ENCODE measurements at regions not wholly inside any gene's neighbourhood (a gene's known extent, or its start where the extent isn't known, plus 50 kb on each side); places are given as distances from the start of the nearest gene placed in this dataset.

GRCh38 chr1:219514728-219515127, 98.2 kb downstream of the ZC3H11B start:
- Histone ChIP-seq H3K4me3 (ENCODE audit: insufficient read depth, low read length) (no peak overlapping the region), H3K9me3 (ENCODE audit: low read depth, low read length) (no peaks in the 10 kb centered on the region), H2AFZ (ENCODE audit: low read length) (no peak overlapping the region), H3K27ac (ENCODE audit: low read depth, low read length) (no peak overlapping the region), H3K4me1 (ENCODE audit: insufficient read depth, low read length) (peaks cover 4% of the 10 kb centered on the region), H4K20me1 (ENCODE audit: insufficient read depth, low read length) (no peaks in the 10 kb centered on the region), H3K27me3 (ENCODE audit: insufficient read depth, low read length) (no peaks in the 10 kb centered on the region), H3K4me2 (ENCODE audit: insufficient read depth, low read length) (no peak overlapping the region), H3K79me2 (ENCODE audit: insufficient read depth, low read length) (no peaks in the 10 kb centered on the region), H3K36me3 (ENCODE audit: insufficient read depth, low read length) (no peaks in the 10 kb centered on the region)
- no peak for TF ChIP-seq CTCF (IDR thresholded peaks at IDR 0.05; ENCODE audit: extremely low read depth, low read depth, low read length)
- no peak for DNase-seq (ENCODE audit: insufficient read length, low spot score, missing footprints)

- peaks cover 10% of the 10 kb centered on the region for H3K4me1 ChIP-seq (ENCODE audit: insufficient read depth, low read length)
- peak overlapping the region; percentile 51 for H2AFZ ChIP-seq (ENCODE audit: low read length)
- no peak for DNase-seq (ENCODE audit: insufficient read length, low spot score, missing footprints)
- no peak overlapping the region for H3K4me2 ChIP-seq (ENCODE audit: insufficient read depth, low read length)
- no peaks in the 10 kb centered on the region for H3K36me3 ChIP-seq (ENCODE audit: insufficient read depth, low read length)
- no peaks in the 10 kb centered on the region for H3K9me3 ChIP-seq (ENCODE audit: low read depth, low read length)
- H3K27me3 ChIP-seq (ENCODE audit: insufficient read depth, low read length) = no peaks in the 10 kb centered on the region
- no peaks in the 10 kb centered on the region for H4K20me1 ChIP-seq (ENCODE audit: insufficient read depth, low read length)
- no peak overlapping the region for H3K27ac ChIP-seq (ENCODE audit: low read depth, low read length)
- H3K4me3 ChIP-seq (ENCODE audit: insufficient read depth, low read length) = no peak overlapping the region
- no peak for TF ChIP-seq CTCF (IDR thresholded peaks at IDR 0.05; ENCODE audit: extremely low read depth, low read depth, low read length)
- H3K79me2 ChIP-seq (ENCODE audit: insufficient read depth, low read length) = no peaks in the 10 kb centered on the region
Observed at GRCh38 chr1:219507437-219507836, 105.5 kb downstream of the ZC3H11B start.

GRCh38 chr1:219506936-219507335, 106.0 kb downstream of the ZC3H11B start:
- Histone ChIP-seq H3K79me2 (ENCODE audit: insufficient read depth, low read length) (no peaks in the 10 kb centered on the region), H3K4me3 (ENCODE audit: insufficient read depth, low read length) (no peak overlapping the region), H3K27ac (ENCODE audit: low read depth, low read length) (no peak overlapping the region), H4K20me1 (ENCODE audit: insufficient read depth, low read length) (no peaks in the 10 kb centered on the region), H3K9me3 (ENCODE audit: low read depth, low read length) (no peaks in the 10 kb centered on the region), H3K27me3 (ENCODE audit: insufficient read depth, low read length) (no peaks in the 10 kb centered on the region), H2AFZ (ENCODE audit: low read length) (no peak overlapping the region), H3K4me2 (ENCODE audit: insufficient read depth, low read length) (no peak overlapping the region), H3K36me3 (ENCODE audit: insufficient read depth, low read length) (no peaks in the 10 kb centered on the region), H3K4me1 (ENCODE audit: insufficient read depth, low read length) (peaks cover 10% of the 10 kb centered on the region)
- no peak for TF ChIP-seq CTCF (IDR thresholded peaks at IDR 0.05; ENCODE audit: extremely low read depth, low read depth, low read length)
- no peak for DNase-seq (ENCODE audit: insufficient read length, low spot score, missing footprints)

GRCh38 chr1:219506473-219506899, 106.4 kb downstream of the ZC3H11B start:
- no peaks in the 10 kb centered on the region for H3K9me3 ChIP-seq (ENCODE audit: low read depth, low read length)
- no peak for DNase-seq (ENCODE audit: insufficient read length, low spot score, missing footprints)
- H3K27ac ChIP-seq (ENCODE audit: low read depth, low read length) = no peak overlapping the region
- no peaks in the 10 kb centered on the region for H3K27me3 ChIP-seq (ENCODE audit: insufficient read depth, low read length)
- no peak overlapping the region for H3K4me3 ChIP-seq (ENCODE audit: insufficient read depth, low read length)
- no peak for TF ChIP-seq CTCF (IDR thresholded peaks at IDR 0.05; ENCODE audit: extremely low read depth, low read depth, low read length)
- no peaks in the 10 kb centered on the region for H3K36me3 ChIP-seq (ENCODE audit: insufficient read depth, low read length)
- H3K4me1 ChIP-seq (ENCODE audit: insufficient read depth, low read length) = peaks cover 10% of the 10 kb centered on the region
- no peak overlapping the region for H2AFZ ChIP-seq (ENCODE audit: low read length)
- no peaks in the 10 kb centered on the region for H4K20me1 ChIP-seq (ENCODE audit: insufficient read depth, low read length)
- no peak overlapping the region for H3K4me2 ChIP-seq (ENCODE audit: insufficient read depth, low read length)
- no peaks in the 10 kb centered on the region for H3K79me2 ChIP-seq (ENCODE audit: insufficient read depth, low read length)
